HG03066 (cell line): ENCODE measurements at regions not wholly inside any gene's neighbourhood (a gene's known extent, or its start where the extent isn't known, plus 50 kb on each side); places are given as distances from the start of the nearest gene placed in this dataset.
"Not testable (repeated sequence)": the region's sequence is repeated elsewhere in the genome, so short reads cannot be mapped to it uniquely, and the experiment has no call there.

ENCODE experiments used
- ATAC-seq: cut with Tn5 transposase; IDR thresholded peaks from one replicate; pipeline ENCODE4 v1.9.1; 2021; ENCODE audit warnings: low read depth; ENCODE audit not compliant: unreplicated experiment

DNA sequence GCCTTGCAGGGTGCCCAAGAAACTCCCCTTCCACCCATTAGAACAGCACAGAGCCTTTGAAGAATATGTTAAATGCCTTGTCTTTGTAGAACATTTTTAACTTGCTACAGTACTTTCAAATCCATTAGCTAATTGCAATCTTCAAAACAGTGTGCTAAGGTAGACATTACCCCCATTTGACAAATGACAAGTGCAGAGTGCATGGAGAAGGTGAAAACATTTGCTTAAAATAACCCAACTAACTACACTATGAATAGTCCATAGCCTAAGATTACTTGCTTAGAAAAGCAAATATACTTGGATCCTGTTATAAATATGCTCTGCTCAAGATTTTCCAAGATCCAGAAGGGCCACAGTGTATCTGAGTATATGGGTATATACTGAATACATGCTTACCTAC, 87.0 kb upstream of the G2E3 start:
- no peak for ATAC-seq

DNA sequence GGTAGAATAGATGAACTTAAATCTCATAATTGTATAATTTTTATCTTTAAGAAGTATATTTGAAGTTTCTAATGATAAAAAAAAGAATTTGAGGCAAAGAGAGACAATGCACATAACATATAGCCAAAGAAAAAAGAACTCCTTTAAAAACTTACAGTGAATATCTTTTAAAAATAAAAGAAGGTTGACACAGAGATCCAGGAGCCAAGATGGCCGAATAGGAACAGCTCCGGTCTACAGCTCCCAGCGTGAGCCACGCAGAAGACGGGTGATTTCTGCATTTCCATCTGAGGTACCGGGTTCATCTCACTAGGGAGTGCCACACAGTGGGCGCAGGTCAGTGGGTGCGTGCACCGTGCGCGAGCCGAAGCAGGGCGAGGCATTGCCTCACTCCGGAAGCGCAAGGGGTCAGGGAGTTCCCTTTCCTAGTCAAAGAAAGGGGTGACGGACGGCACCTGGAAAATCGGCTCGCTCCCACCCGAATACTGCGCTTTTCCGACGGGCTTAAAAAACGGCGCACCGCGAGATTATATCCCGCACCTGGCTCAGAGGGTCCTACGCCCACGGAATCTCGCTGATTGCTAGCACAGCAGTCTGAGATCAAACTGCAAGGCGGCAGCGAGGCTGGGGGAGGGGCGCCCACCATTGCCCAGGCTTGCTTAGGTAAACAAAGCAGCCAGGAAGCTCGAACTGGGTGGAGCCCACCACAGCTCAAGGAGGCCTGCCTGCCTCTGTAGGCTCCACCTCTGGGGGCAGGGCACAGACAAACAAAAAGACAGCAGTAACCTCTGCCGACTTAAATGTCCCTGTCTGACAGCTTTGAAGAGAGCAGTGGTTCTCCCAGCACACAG, 84.9 kb upstream of the G2E3 start:
- not testable (repeated sequence) for ATAC-seq

DNA sequence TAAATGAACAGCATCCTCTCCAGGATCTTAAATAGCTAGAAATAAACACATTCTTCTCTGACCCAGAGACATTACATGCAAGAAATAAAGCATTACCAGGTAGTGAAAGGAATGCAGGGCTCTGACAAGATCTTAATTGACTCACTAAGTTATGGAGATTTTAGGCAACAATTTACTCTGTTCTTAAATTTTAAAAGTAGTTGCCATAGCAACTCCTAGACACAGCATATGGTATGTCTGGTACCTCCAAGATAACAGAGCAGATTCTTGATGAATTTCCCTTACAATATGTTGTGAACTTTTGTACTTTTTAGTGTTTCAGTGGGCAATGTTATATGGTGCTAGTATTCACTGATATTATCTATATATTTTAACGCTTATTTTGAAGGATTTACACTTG, 76.7 kb upstream of the G2E3 start:
- no peak for ATAC-seq

DNA sequence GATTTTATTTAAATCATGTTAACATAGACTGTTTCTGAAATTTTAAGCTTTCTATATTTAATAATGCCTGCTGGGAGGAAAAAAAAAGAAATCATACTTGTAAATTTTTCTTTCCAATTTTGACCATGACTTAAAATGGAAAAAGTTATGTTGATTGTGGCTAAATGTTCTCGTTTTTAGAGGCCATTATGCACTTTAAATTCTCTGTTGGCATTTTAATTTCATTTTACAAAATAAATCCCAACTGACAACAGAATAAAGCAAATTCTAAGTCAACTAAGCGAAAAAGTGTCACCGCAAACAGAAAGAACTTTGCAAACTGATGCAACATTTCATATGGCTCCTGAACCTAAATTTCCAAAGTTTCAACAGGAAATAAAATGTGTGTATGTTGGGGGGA, 74.8 kb upstream of the G2E3 start:
- no peak for ATAC-seq

DNA sequence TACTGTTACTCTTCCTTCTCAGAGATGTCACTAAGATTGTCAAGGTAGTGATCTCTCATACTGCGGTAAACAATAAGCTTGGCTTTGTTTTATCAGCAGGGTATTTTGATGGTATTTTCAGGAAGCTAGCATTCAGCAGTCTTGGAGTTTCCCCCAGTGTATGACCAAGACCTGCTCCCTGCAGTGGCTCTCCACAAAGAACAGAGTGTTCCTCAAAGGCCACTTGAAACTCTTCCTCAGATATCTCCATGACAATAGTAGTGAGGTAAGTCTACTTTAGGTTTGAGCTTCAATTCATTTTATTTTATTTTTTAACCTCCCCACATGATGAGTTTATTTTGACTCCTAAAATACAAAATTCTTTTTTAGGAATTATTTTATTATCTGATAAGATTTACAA, 74.0 kb upstream of the G2E3 start:
- ATAC-seq = no peak

DNA sequence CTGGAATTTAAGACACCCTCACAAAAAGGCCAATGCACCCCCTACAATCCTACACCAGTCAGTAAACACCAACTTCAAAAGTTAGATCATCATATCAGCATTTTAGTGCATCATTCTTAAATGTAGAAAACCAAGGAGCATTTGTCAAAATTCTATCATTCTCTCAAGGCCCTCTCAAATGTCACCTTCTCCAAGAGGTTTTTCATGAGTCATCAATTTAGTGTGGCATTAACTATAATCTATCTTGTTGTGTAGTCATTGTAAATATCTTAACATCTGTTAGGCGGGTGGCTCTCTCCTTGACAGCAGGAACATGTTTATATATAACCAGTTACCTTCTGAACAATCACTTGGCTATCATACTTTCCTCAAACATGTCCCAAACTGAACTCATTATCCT, 62.1 kb upstream of the G2E3 start:
- no peak for ATAC-seq

DNA sequence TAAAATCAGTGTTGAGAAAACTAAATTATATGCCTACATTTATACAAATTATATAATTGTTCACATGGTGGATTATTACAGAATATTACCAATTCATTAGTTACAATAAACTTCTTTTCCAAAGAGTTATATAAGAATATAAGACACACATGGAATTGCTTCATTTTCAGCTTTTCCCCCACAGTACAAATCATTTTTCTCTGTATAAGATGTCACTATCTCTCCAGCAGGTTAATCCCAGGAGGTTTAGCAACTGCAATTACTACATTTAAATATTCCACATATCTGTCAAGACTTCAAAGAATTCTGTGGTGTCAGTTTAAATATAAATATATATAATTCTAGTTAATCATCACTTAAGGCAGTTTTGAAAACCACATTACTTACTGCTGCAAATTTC, 59.6 kb upstream of the G2E3 start:
- ATAC-seq = no peak

DNA sequence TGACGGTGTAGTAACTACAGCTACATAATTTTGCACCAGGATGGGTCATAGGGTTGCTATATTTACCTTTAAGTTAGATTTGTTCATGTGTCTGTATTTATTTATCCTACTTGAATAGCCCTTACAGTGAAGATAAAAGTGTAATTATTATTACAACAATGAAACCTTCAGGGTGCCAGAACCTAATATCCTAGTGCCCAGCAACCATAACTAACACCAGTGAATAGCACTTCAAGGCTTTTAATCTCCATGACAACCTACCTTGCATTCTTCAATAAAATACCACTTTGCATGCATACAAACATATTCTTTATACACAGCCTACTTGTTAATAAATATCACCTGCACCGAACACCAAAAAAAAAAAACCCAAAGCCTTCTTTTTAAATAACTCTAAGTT, 58.7 kb upstream of the G2E3 start:
- no peak for ATAC-seq

DNA sequence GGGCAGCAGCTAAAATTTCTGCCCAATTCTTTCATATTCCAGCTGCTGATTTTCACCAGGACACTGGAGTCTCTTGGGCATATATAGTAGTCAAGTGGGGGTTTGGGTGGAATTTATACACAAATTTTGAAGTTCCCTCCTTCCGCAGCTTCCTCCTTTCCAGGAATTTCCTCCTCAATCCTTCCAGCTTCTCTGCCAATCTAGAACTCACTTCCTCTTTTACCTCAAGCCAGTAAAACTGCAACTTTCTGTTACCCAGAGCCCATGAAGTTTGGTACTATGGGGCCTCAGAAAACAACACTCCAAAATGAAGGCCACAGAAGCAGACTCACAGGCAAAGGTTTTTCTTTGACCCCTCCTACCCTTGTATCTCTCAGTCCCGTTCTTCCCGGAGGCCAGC, 51.7 kb upstream of the G2E3 start:
- no peak for ATAC-seq
